ENCODE measurements at regions not wholly inside any gene's neighbourhood (a gene's known extent, or its start where the extent isn't known, plus 50 kb on each side); places are given as distances from the start of the nearest gene placed in this dataset.

- no peak for TF ChIP-seq EZH2phosphoT487 (IDR thresholded peaks at IDR 0.05; ENCODE audit: borderline replicate concordance, low read length)
- TF ChIP-seq CTCF (conservative IDR thresholded peaks at IDR 0.05; ENCODE audit: low read depth, low read length), result no peak
Observed at GRCh38 chr12:14257303-14257733, 108.2 kb upstream of the ATF7IP start.
